ENCODE measurements at regions not wholly inside any gene's neighbourhood (a gene's known extent, or its start where the extent isn't known, plus 50 kb on each side); places are given as distances from the start of the nearest gene placed in this dataset.

DNA sequence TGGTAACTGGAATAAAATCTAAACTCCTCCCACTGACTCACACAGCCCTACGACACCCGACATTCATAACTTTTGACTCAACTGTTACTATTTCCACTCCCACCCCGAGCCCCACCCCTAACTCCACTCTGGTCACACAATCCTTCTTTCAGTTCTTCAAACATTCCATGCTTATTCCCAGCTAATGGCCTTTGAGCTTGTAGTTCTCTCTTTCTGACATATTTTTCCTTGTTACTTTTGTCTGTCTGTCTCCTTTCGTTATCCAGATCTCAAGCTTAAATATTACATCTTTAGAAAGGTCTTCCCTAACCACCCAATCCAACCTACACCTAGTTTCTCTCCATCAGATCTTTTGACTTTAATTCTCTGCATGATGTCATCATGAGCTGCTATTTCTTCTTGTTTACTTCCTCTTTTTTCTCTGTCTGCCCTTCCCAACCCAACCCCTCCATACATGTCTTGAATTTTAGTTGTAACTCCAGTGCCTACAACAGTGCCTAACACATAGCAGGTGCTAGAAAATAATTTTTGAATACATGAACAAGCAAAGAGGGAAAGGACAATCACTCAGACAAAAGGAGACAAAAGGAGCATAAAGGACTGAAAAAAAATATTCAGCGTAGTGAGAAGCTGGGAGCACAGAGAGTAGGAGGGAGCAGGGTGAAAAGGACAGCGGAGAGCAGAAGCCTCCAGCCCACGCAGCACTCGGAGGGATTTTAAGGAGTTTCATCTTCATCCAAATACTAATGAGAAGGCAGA lies 65.2 kb upstream of the SMIM36 start:
- POLR2A ChIA-PET: interaction anchor here (0.9 kb wide), 1 partner anchor 26 kb away, joined by 3 read pairs; no protein-coding TSS in a partner anchor
- TF ChIP-seq POLR2A (IDR thresholded peaks at IDR 0.05; ENCODE audit: low read depth, low read length) (no peak), FOS (IDR thresholded peaks at IDR 0.05; ENCODE audit: borderline replicate concordance, insufficient read depth, low read length) (peak; percentile 37)
- no peaks in the 10 kb centered on the region for H3K9me3 ChIP-seq (replicated peaks; ENCODE audit: control insufficient read depth, insufficient read depth, low read length)
- CTCF ChIA-PET: interaction anchor here (1.0 to 2.4 kb wide), 8 partner anchors 12 to 65 kb away, joined by 3 to 22 read pairs (median 5); no protein-coding TSS in a partner anchor
- peak overlapping the region; percentile 66 for H3K27ac ChIP-seq (ENCODE audit: insufficient read depth, low read depth, low read length)
- dilution Hi-C loops (cut with MboI; ENCODE audit: extremely low pct_ligation_motif_present, low sequenced_read_pairs): no loop called here
- H3K36me3 ChIP-seq (ENCODE audit: control insufficient read depth in 2 of 2, extremely low read depth in 1 of 2, insufficient read depth in 2 of 2, low read length in 2 of 2): no peaks in the 10 kb centered on the region
- peaks cover 14% of the 10 kb centered on the region for H3K4me1 ChIP-seq (ENCODE audit: control insufficient read depth, extremely low read depth, insufficient read depth, low read length)
- H3K9me1 ChIP-seq (replicated peaks; ENCODE audit: control insufficient read depth, extremely low read depth, insufficient read depth, low read length): no peaks in the 10 kb centered on the region
- peak overlapping the region; percentile 70 for H3K4me2 ChIP-seq (ENCODE audit: insufficient read depth, low read length)
- peak overlapping the region; percentile 91 for H2AFZ ChIP-seq (ENCODE audit: low read depth, low read length)
- H3K9ac ChIP-seq (replicated peaks; ENCODE audit: extremely low read depth, insufficient read depth, low read length): peak overlapping the region; percentile 65
- intact Hi-C loops (cut with micrococcal nuclease): no loop called here
- no peak overlapping the region for H3K4me3 ChIP-seq (replicated peaks in 1 of 3; ENCODE audit: insufficient read depth in 1 of 3, low read depth in 1 of 3, low read length in 3 of 3)
- H3K27me3 ChIP-seq (ENCODE audit: control insufficient read depth in 2 of 2, insufficient read depth in 2 of 2, low read length in 2 of 2): no peaks in the 10 kb centered on the region
- no peaks in the 10 kb centered on the region for H3K79me2 ChIP-seq (ENCODE audit: control insufficient read depth, insufficient read depth, low read length)
- H4K20me1 ChIP-seq (replicated peaks; ENCODE audit: control insufficient read depth, extremely low read depth, insufficient read depth, low read length): no peaks in the 10 kb centered on the region
- BruUV-seq (replicated peaks): TSS peak; percentile 99
- FAIRE-seq: peak; percentile 48
- peak; percentile 53 for DNase-seq (ENCODE audit: low read depth, low spot score)

GRCh38 chr17:55575058-55575636 lies 63.9 kb upstream of the SMIM36 start:
- no TSS peak for BruUV-seq (replicated peaks)
- H2AFZ ChIP-seq (ENCODE audit: low read depth, low read length): no peak overlapping the region
- no peaks in the 10 kb centered on the region for H3K9me3 ChIP-seq (replicated peaks; ENCODE audit: control insufficient read depth, insufficient read depth, low read length)
- FAIRE-seq (no peak), DNase-seq (ENCODE audit: low read depth, low spot score) (no peak)
- dilution Hi-C loops (cut with MboI; ENCODE audit: extremely low pct_ligation_motif_present, low sequenced_read_pairs): no loop called here
- no peak overlapping the region for H3K4me2 ChIP-seq (ENCODE audit: insufficient read depth, low read length)
- CTCF ChIA-PET: no interaction called here
- no peak overlapping the region for H3K9ac ChIP-seq (replicated peaks; ENCODE audit: extremely low read depth, insufficient read depth, low read length)
- H3K4me1 ChIP-seq (ENCODE audit: control insufficient read depth, extremely low read depth, insufficient read depth, low read length): peaks cover 14% of the 10 kb centered on the region
- no peak overlapping the region for H3K27ac ChIP-seq (ENCODE audit: insufficient read depth, low read depth, low read length)
- no peaks in the 10 kb centered on the region for H3K79me2 ChIP-seq (ENCODE audit: control insufficient read depth, insufficient read depth, low read length)
- H3K9me1 ChIP-seq (replicated peaks; ENCODE audit: control insufficient read depth, extremely low read depth, insufficient read depth, low read length): no peaks in the 10 kb centered on the region
- H3K27me3 ChIP-seq (ENCODE audit: control insufficient read depth in 2 of 2, insufficient read depth in 2 of 2, low read length in 2 of 2): no peaks in the 10 kb centered on the region
- H4K20me1 ChIP-seq (replicated peaks; ENCODE audit: control insufficient read depth, extremely low read depth, insufficient read depth, low read length): no peaks in the 10 kb centered on the region
- intact Hi-C loops (cut with micrococcal nuclease): no loop called here
- TF ChIP-seq MAX (IDR thresholded peaks at IDR 0.05; ENCODE audit: insufficient read depth, insufficient read length) (no peak), POLR2AphosphoS5 (IDR thresholded peaks at IDR 0.05; ENCODE audit: insufficient read depth, low read depth, low read length) (no peak), EZH2 (IDR thresholded peaks at IDR 0.05; ENCODE audit: borderline replicate concordance, low read depth, low read length, severe bottlenecking) (no peak), CTCF (IDR thresholded peaks at IDR 0.05; ENCODE audit: extremely low read depth in 1 of 2, insufficient read depth in 1 of 2, low read depth in 1 of 2, low read length in 2 of 2) (no peak), JUN (IDR thresholded peaks at IDR 0.05; ENCODE audit: borderline replicate concordance, insufficient read depth, insufficient read length, low read depth) (no peak), GATA2 (IDR thresholded peaks at IDR 0.05; ENCODE audit: insufficient read depth, insufficient read length, low read depth, low read length) (no peak), FOS (IDR thresholded peaks at IDR 0.05; ENCODE audit: borderline replicate concordance, insufficient read depth, low read length) (no peak), POLR2A (IDR thresholded peaks at IDR 0.05; ENCODE audit: low read depth, low read length) (no peak), MYC (IDR thresholded peaks at IDR 0.05; ENCODE audit: low read depth, low read length) (no peak)
- POLR2A ChIA-PET: no interaction called here
- H3K4me3 ChIP-seq (replicated peaks in 1 of 3; ENCODE audit: insufficient read depth in 1 of 3, low read depth in 1 of 3, low read length in 3 of 3): no peak overlapping the region
- no peaks in the 10 kb centered on the region for H3K36me3 ChIP-seq (ENCODE audit: control insufficient read depth in 2 of 2, extremely low read depth in 1 of 2, insufficient read depth in 2 of 2, low read length in 2 of 2)
